OCI-LY3 (cell line): ENCODE measurements at regions not wholly inside any gene's neighbourhood (a gene's known extent, or its start where the extent isn't known, plus 50 kb on each side); places are given as distances from the start of the nearest gene placed in this dataset.

Experiments used
- H2AFZ ChIP-seq: fragments of 200-600, 300-600 bp; shearing (Covaris generic); 2 replicates; pipeline ENCODE4 v1.6.0; 2014; ENCODE audit warnings: antibody characterized with exemption, low read depth, low read length
- H3K27ac ChIP-seq: fragments of 200-600, 300-600 bp; sonication (generic); 2 replicates; pipeline ENCODE4 v1.5.1; 2014; ENCODE audit warnings: mild to moderate bottlenecking, low read length, moderate library complexity, mixed read lengths
- H3K27me3 ChIP-seq: fragments of 200-600, 300-600 bp; sonication (generic); 2 replicates; pipeline ENCODE4 v1.6.1; 2014; ENCODE audit warnings: low read depth, low read length, mixed read lengths
- H3K36me3 ChIP-seq: fragments of 200-600, 300-600 bp; sonication (generic); replicated peaks from 2 replicates; pipeline ENCODE3; 2014; ENCODE audit warnings: low read depth, low read length, mixed read lengths
- H3K4me1 ChIP-seq: fragments of 300-600, 200-600 bp; sonication (generic); 2 replicates; pipeline ENCODE4 v1.6.1; 2014; ENCODE audit warnings: low read length, mixed read lengths
- H3K4me2 ChIP-seq: fragments of 200-600, 300-600 bp; sonication (generic); 2 replicates; pipeline ENCODE4 v1.6.1; 2014; ENCODE audit warnings: low read length, mixed read lengths
- H3K4me3 ChIP-seq: fragments of 300-600, 200-600 bp; sonication (generic); 2 replicates; pipeline ENCODE4 v1.5.1; 2014; ENCODE audit warnings: antibody characterized with exemption, mild to moderate bottlenecking, low read length, moderate library complexity
- H3K79me2 ChIP-seq: fragments of 300-600, 200-600 bp; shearing (Covaris generic); 2 replicates; pipeline ENCODE4 v1.6.1; 2014; ENCODE audit warnings: mild to moderate bottlenecking, low read length, mixed read lengths
- H3K9ac ChIP-seq: fragments of 300-600, 200-600 bp; shearing (Covaris generic); 2 replicates; pipeline ENCODE4 v1.6.0; 2014; ENCODE audit warnings: mild to moderate bottlenecking, low read length, moderate library complexity
- H3K9me3 ChIP-seq: fragments of 200-600, 300-600 bp; shearing (Covaris generic); 2 replicates; pipeline ENCODE4 v1.6.1; 2014; ENCODE audit warnings: low read length, mixed read lengths; ENCODE audit not compliant: insufficient read depth
- H4K20me1 ChIP-seq: fragments of 200-600, 300-600 bp; sonication (generic); 2 replicates; pipeline ENCODE4 v1.6.1; 2016; ENCODE audit warnings: low read length, mixed read lengths; ENCODE audit not compliant: insufficient read depth
- EZH2phosphoT487 ChIP-seq: fragments of 200-600 bp; shearing (Covaris generic); IDR thresholded peaks from 2 replicates; pipeline ENCODE4 v1.6.1; 2018; ENCODE audit warnings: antibody characterized with exemption, mixed run types, low read depth
- TF ChIP-seq, protein P1 (sequence below): fragments of 200-600, 300-600 bp; sonication (generic); IDR thresholded peaks from 2 replicates; pipeline ENCODE4 v1.5.1; 2014; ENCODE audit warnings: antibody characterized with exemption, low read length, low read depth

- TF ChIP-seq, protein P1, sequence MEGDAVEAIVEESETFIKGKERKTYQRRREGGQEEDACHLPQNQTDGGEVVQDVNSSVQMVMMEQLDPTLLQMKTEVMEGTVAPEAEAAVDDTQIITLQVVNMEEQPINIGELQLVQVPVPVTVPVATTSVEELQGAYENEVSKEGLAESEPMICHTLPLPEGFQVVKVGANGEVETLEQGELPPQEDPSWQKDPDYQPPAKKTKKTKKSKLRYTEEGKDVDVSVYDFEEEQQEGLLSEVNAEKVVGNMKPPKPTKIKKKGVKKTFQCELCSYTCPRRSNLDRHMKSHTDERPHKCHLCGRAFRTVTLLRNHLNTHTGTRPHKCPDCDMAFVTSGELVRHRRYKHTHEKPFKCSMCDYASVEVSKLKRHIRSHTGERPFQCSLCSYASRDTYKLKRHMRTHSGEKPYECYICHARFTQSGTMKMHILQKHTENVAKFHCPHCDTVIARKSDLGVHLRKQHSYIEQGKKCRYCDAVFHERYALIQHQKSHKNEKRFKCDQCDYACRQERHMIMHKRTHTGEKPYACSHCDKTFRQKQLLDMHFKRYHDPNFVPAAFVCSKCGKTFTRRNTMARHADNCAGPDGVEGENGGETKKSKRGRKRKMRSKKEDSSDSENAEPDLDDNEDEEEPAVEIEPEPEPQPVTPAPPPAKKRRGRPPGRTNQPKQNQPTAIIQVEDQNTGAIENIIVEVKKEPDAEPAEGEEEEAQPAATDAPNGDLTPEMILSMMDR = no peak
- TF ChIP-seq EZH2phosphoT487 = no peak
- no peak overlapping the region for H2AFZ ChIP-seq
- H3K4me1 ChIP-seq = no peaks in the 10 kb centered on the region
- no peak overlapping the region for H3K4me3 ChIP-seq
- no peaks in the 10 kb centered on the region for H3K9me3 ChIP-seq
- H3K4me2 ChIP-seq = no peak overlapping the region
- no peak overlapping the region for H3K9ac ChIP-seq
- no peaks in the 10 kb centered on the region for H3K36me3 ChIP-seq
- no peaks in the 10 kb centered on the region for H3K79me2 ChIP-seq
- no peak overlapping the region for H3K27ac ChIP-seq
- no peaks in the 10 kb centered on the region for H4K20me1 ChIP-seq
- H3K27me3 ChIP-seq = no peaks in the 10 kb centered on the region
Measured at GRCh38 chr3:159455741-159456181, 532.9 kb upstream of the IL12A start.

GRCh38 chr3:159458010-159458409 lies 530.6 kb upstream of the IL12A start:
- Histone ChIP-seq H4K20me1 (no peaks in the 10 kb centered on the region), H3K79me2 (no peaks in the 10 kb centered on the region), H3K36me3 (no peaks in the 10 kb centered on the region), H3K27ac (no peak overlapping the region), H2AFZ (no peak overlapping the region), H3K9me3 (no peaks in the 10 kb centered on the region), H3K9ac (no peak overlapping the region), H3K4me3 (no peak overlapping the region), H3K4me1 (no peaks in the 10 kb centered on the region), H3K4me2 (no peak overlapping the region), H3K27me3 (no peaks in the 10 kb centered on the region)
- TF ChIP-seq, protein P1 = no peak
- TF ChIP-seq EZH2phosphoT487 = no peak

GRCh38 chr3:159458982-159459381 lies 529.7 kb upstream of the IL12A start:
- Histone ChIP-seq H3K4me1 (no peaks in the 10 kb centered on the region), H2AFZ (no peak overlapping the region), H3K4me3 (no peak overlapping the region), H3K79me2 (no peaks in the 10 kb centered on the region), H3K27ac (no peak overlapping the region), H3K4me2 (no peak overlapping the region), H3K27me3 (no peaks in the 10 kb centered on the region), H3K36me3 (no peaks in the 10 kb centered on the region), H3K9me3 (no peaks in the 10 kb centered on the region), H4K20me1 (no peaks in the 10 kb centered on the region), H3K9ac (no peak overlapping the region)
- TF ChIP-seq, protein P1 = no peak
- no peak for TF ChIP-seq EZH2phosphoT487

DNA sequence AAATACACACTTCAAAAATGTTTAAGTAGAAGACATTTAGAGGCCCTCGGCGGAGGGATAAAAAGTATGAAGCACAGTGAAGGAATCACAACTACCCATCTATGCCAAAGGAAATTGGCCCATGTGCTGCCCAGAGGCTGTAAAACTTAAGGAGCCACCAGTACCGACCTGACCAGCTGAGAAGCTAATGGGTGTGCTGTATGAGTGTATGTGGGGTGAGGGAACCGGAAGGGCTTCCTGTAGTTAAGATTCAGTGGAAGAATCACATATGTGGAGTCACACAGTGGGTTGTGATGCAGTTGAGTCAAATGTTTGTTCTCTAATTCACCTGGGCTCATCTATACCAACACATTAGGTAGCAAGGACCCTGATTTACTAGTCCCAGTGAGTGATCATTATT lies 516.0 kb upstream of the IL12A start:
- no peaks in the 10 kb centered on the region for H3K9me3 ChIP-seq
- no peak overlapping the region for H3K4me2 ChIP-seq
- no peaks in the 10 kb centered on the region for H4K20me1 ChIP-seq
- no peak overlapping the region for H3K27ac ChIP-seq
- peaks cover 6% of the 10 kb centered on the region for H3K4me1 ChIP-seq
- no peak overlapping the region for H3K9ac ChIP-seq
- TF ChIP-seq EZH2phosphoT487 = no peak
- TF ChIP-seq, protein P1 = no peak
- no peaks in the 10 kb centered on the region for H3K27me3 ChIP-seq
- no peak overlapping the region for H2AFZ ChIP-seq
- no peaks in the 10 kb centered on the region for H3K36me3 ChIP-seq
- H3K79me2 ChIP-seq = no peaks in the 10 kb centered on the region
- H3K4me3 ChIP-seq = no peak overlapping the region
